ENCODE measurements at regions not wholly inside any gene's neighbourhood (a gene's known extent, or its start where the extent isn't known, plus 50 kb on each side); places are given as distances from the start of the nearest gene placed in this dataset.

DNA sequence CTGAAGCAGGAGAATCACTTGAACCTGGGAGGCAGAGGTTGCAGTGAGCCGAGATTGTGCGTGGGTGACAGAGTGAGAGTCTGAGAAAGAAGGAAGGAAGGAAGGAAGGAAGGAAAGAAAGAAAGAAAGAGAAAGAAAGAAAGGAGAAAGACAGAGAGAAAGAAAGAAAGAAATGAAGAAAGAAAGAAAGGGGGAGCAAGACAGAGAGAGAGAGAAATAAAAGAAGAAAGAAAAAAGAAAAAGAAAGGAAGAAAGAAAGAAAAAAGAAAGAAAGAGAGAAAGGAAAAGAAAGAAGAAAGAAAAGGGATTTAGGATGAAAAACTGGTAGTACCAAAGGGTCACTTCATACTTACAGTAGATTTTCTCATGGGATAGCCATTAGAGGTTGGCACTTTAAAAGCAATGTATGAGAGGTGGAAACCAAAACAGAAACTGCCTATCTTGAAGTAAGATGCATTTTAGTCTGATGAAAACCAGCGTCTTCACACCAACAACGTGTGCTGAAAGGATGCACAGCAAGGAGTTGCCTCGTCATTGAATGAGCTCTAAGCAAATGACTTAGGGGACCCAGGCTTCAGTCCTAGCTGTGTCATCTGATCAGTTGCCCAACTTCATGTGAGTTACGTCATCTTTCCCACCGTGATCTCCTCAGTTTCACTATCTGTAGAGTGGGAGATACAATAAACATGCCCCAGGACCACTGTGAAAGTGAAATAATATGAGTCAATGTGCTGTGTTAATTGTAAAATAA is 133.9 kb upstream of the NEDD9 start:
- Mint-ChIP-seq H3K36me3 (ENCODE audit: low read depth) (peaks cover 35% of the 10 kb centered on the region), H3K9me3 (peaks cover under 1% of the 10 kb centered on the region), H3K27me3 (no peaks in the 10 kb centered on the region), H3K4me1 (ENCODE audit: low read depth) (peaks cover 97% of the 10 kb centered on the region), H3K27ac (peak overlapping the region; percentile 83), H3K4me3 (peak overlapping the region; percentile 40)
- DNase-seq: no peak

DNA sequence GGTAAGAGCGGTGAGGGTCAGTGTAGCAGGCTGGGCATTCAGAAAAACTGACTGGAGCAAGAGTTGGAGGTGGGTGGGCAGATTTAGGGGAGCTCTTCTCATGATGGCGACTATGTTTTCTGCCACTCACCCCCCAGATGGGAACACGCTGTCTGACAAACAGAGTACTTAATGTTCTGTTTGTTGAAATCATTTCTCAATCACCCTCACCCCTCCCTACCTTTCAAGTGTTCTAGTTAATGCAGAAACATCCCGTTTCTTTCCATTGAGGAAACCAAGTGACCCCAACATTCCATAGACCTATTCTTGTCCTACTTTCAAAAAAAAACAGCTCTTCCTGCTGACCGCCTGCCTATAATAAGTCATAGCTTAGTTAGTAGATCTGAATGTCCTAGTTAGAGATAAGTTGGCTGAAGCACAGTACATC is 132.5 kb upstream of the NEDD9 start:
- H3K4me3 Mint-ChIP-seq: no peak overlapping the region
- H3K27me3 Mint-ChIP-seq: no peaks in the 10 kb centered on the region
- no peak for DNase-seq
- H3K27ac Mint-ChIP-seq: peak overlapping the region; percentile 83
- peaks cover 96% of the 10 kb centered on the region for H3K4me1 Mint-ChIP-seq (ENCODE audit: low read depth)
- H3K9me3 Mint-ChIP-seq: peaks cover 6% of the 10 kb centered on the region
- peaks cover 37% of the 10 kb centered on the region for H3K36me3 Mint-ChIP-seq (ENCODE audit: low read depth)

GRCh38 chr6:11363881-11364576 is 131.6 kb upstream of the NEDD9 start:
- peak overlapping the region; percentile 83 for H3K27ac Mint-ChIP-seq
- H3K4me3 Mint-ChIP-seq: peak overlapping the region; percentile 16
- H3K36me3 Mint-ChIP-seq (ENCODE audit: low read depth): peaks cover 43% of the 10 kb centered on the region
- H3K27me3 Mint-ChIP-seq: no peaks in the 10 kb centered on the region
- H3K9me3 Mint-ChIP-seq: peaks cover 10% of the 10 kb centered on the region
- H3K4me1 Mint-ChIP-seq (ENCODE audit: low read depth): peaks cover 98% of the 10 kb centered on the region
- peak; percentile 71 for DNase-seq

GRCh38 chr6:11362564-11362963 is 130.1 kb upstream of the NEDD9 start:
- no peak overlapping the region for H3K4me3 Mint-ChIP-seq
- H3K36me3 Mint-ChIP-seq (ENCODE audit: low read depth): peaks cover 56% of the 10 kb centered on the region
- no peak overlapping the region for H3K27ac Mint-ChIP-seq

GRCh38 chr6:11358904-11359830 is 126.7 kb upstream of the NEDD9 start:
- no peak for DNase-seq
- no peak overlapping the region for H3K27ac Mint-ChIP-seq
- H3K27me3 Mint-ChIP-seq: no peaks in the 10 kb centered on the region
- peaks cover 90% of the 10 kb centered on the region for H3K4me1 Mint-ChIP-seq (ENCODE audit: low read depth)
- peaks cover 68% of the 10 kb centered on the region for H3K36me3 Mint-ChIP-seq (ENCODE audit: low read depth)
- H3K9me3 Mint-ChIP-seq: peaks cover 10% of the 10 kb centered on the region
- no peak overlapping the region for H3K4me3 Mint-ChIP-seq

More at GRCh38 chr6:11362564-11362963, 130.1 kb upstream of the NEDD9 start:
- Mint-ChIP-seq H3K9me3 (peaks cover 10% of the 10 kb centered on the region), H3K4me1 (ENCODE audit: low read depth) (peaks cover 93% of the 10 kb centered on the region), H3K27me3 (no peaks in the 10 kb centered on the region)
- DNase-seq: no peak

DNA sequence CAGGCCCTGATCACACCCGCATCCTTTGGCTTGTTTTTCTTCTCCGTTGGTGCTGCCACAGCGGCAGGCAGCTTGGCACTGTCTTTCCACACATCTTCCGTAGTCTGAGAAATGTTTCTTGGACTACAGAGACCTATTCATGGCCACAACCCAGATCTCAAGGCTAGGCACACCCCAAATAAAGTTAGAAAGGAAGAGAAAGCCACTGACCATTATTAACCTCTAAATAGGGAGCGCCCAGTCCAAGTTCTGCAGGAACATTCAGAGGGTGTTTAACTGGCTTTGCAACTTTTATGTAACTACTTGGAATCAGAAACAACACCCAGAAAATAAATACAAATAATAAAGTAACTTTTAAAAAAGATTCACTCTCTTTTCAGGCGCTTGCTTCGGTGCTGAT is 124.8 kb upstream of the NEDD9 start:
- Mint-ChIP-seq H3K36me3 (ENCODE audit: low read depth) (peaks cover 68% of the 10 kb centered on the region), H3K4me3 (no peak overlapping the region), H3K27ac (peak overlapping the region; percentile 27), H3K4me1 (ENCODE audit: low read depth) (peaks cover 90% of the 10 kb centered on the region), H3K27me3 (no peaks in the 10 kb centered on the region), H3K9me3 (peaks cover 10% of the 10 kb centered on the region)
- DNase-seq: no peak

DNA sequence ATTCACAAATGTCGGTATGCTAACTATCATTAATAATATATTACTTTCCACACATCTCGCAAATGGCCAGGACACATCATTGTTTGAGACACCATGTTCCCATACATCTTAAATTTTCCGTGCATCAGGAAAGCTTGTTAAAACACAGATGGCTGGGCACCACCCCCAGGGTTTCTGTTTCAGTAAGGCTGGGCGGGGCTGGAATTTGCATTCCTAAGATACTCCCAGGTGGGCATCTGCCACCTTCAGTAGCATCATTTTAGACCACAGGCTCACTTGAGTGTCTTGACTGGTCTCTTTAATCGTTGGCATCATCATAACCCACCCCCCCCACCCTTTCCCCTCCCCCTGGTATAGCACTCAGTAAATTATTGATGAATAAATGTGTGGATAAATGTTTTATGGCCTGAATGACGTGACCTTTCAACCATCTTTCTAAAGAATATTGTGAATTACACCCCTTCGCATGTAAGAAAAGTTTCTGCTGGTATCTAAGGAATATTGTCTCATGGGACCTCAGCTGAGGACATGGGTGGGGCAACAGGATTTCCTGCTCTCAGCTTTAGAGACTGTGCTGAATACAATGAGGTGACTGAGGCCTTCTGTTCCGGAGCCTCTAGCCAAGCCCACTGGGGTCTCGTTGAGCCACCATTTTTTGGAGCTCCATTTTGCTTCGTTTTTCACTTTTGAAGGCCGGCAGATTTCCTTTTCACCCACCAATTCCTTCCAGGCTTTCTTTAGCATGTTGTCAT is 124.1 kb upstream of the NEDD9 start:
- Mint-ChIP-seq H3K27me3 (no peaks in the 10 kb centered on the region), H3K27ac (no peak overlapping the region), H3K36me3 (ENCODE audit: low read depth) (peaks cover 73% of the 10 kb centered on the region), H3K4me1 (ENCODE audit: low read depth) (peaks cover 90% of the 10 kb centered on the region), H3K9me3 (peaks cover 10% of the 10 kb centered on the region), H3K4me3 (no peak overlapping the region)
- DNase-seq: no peak

DNA sequence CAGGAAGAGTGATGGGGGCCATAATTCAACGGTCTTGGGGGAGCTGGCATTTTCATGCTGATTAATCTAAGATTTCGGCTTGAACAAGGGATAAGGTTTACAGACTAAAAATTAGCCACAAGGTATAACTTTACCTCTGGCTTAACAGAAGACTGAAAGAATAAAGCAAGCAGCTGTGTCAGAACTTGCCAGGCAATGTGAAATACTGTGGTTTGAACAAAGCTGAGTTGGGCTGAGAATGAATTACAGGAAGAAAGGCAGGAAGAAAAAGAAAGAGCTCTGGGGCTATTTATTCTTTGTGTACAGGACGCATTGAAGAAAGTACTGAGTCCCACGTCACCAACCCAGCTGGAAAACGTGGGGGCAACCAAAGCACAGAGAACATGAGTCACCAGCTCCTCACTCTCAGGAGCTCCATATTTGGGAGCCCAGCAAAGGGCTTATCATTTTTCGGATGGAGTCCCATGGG is 121.5 kb upstream of the NEDD9 start:
- peaks cover 87% of the 10 kb centered on the region for H3K4me1 Mint-ChIP-seq (ENCODE audit: low read depth)
- peak overlapping the region; percentile 89 for H3K27ac Mint-ChIP-seq
- peaks cover 70% of the 10 kb centered on the region for H3K36me3 Mint-ChIP-seq (ENCODE audit: low read depth)
- H3K4me3 Mint-ChIP-seq: peak overlapping the region; percentile 56
- peaks cover 10% of the 10 kb centered on the region for H3K9me3 Mint-ChIP-seq
- DNase-seq: peak; percentile 74
- no peaks in the 10 kb centered on the region for H3K27me3 Mint-ChIP-seq

DNA sequence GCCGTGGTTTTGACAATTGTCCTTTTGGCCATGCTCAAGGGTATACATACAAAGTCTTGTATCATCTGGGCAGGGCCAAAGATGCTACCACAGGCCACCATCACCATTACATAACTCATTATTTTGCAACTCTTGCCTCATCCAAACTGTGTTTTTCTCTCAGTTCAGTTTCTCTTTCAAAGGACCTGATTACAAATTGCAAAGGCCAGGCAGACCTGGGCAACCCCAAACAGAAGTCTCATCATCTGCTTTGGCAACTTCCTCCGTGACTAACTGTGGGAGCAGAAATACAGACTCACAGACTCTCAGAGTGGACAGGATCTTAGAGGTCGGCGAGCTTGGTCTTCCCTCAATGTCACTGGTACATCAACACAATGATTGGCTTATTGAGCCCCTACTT is 117.8 kb upstream of the NEDD9 start:
- Mint-ChIP-seq H3K27ac (no peak overlapping the region), H3K36me3 (ENCODE audit: low read depth) (peaks cover 61% of the 10 kb centered on the region), H3K9me3 (peaks cover 10% of the 10 kb centered on the region), H3K27me3 (no peaks in the 10 kb centered on the region), H3K4me1 (ENCODE audit: low read depth) (peaks cover 96% of the 10 kb centered on the region), H3K4me3 (no peak overlapping the region)
- no peak for DNase-seq

GRCh38 chr6:11349880-11350279 is 117.4 kb upstream of the NEDD9 start:
- no peak for DNase-seq
- Mint-ChIP-seq H3K9me3 (peaks cover 10% of the 10 kb centered on the region), H3K4me1 (ENCODE audit: low read depth) (peaks cover 96% of the 10 kb centered on the region), H3K27me3 (no peaks in the 10 kb centered on the region), H3K4me3 (no peak overlapping the region), H3K27ac (no peak overlapping the region), H3K36me3 (ENCODE audit: low read depth) (peaks cover 61% of the 10 kb centered on the region)

GRCh38 chr6:11346516-11346915 is 114.0 kb upstream of the NEDD9 start:
- no peak for DNase-seq
- H3K36me3 Mint-ChIP-seq (ENCODE audit: low read depth): peaks cover 65% of the 10 kb centered on the region
- peaks cover 95% of the 10 kb centered on the region for H3K4me1 Mint-ChIP-seq (ENCODE audit: low read depth)
- H3K27ac Mint-ChIP-seq: no peak overlapping the region
- H3K9me3 Mint-ChIP-seq: peaks cover 10% of the 10 kb centered on the region
- no peaks in the 10 kb centered on the region for H3K27me3 Mint-ChIP-seq
- H3K4me3 Mint-ChIP-seq: no peak overlapping the region

GRCh38 chr6:11345536-11345935 is 113.1 kb upstream of the NEDD9 start:
- H3K9me3 Mint-ChIP-seq: peaks cover 7% of the 10 kb centered on the region
- H3K4me3 Mint-ChIP-seq: no peak overlapping the region
- H3K4me1 Mint-ChIP-seq (ENCODE audit: low read depth): peaks cover 96% of the 10 kb centered on the region
- no peak for DNase-seq
- no peak overlapping the region for H3K27ac Mint-ChIP-seq
- no peaks in the 10 kb centered on the region for H3K27me3 Mint-ChIP-seq
- H3K36me3 Mint-ChIP-seq (ENCODE audit: low read depth): peaks cover 65% of the 10 kb centered on the region

- peaks cover 4% of the 10 kb centered on the region for H3K9me3 Mint-ChIP-seq
- H3K4me1 Mint-ChIP-seq (ENCODE audit: low read depth): peaks cover 94% of the 10 kb centered on the region
- H3K27ac Mint-ChIP-seq: peak overlapping the region; percentile 91
- H3K36me3 Mint-ChIP-seq (ENCODE audit: low read depth): peaks cover 66% of the 10 kb centered on the region
- DNase-seq: no peak
- no peak overlapping the region for H3K4me3 Mint-ChIP-seq
- no peaks in the 10 kb centered on the region for H3K27me3 Mint-ChIP-seq
Observed at GRCh38 chr6:11343963-11344723, 111.7 kb upstream of the NEDD9 start.

Measured in activated T-cell treated with anti-CD3 and anti-CD28 coated beads, Interleukin-2, amount 50 U/mL, for 24 hours (primary cell).